ENCODE measurements at regions not wholly inside any gene's neighbourhood (a gene's known extent, or its start where the extent isn't known, plus 50 kb on each side); places are given as distances from the start of the nearest gene placed in this dataset.

DNA sequence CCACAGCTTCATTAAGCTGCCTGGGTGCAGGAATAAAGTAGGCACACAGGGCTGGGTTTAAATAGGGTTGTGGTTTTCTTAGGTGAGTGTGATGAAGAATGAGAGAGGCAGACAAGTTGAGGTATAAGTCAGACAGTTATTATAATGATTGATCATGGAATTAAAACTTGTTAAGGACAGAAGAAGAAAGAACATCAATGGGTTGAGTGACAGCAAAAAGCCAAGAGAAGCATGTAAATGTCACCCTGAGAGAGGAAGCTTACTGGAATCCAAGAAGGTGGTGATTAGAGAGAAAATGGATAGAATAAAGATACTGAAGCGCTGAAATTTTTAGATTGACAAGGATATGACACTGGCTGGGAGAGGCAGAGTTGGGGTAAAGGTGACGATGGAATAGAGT, 325.2 kb upstream of the SLITRK1 start:
- Histone ChIP-seq H3K27ac (ENCODE audit: insufficient read depth, low read length) (no peak overlapping the region), H2AFZ (ENCODE audit: low read length) (no peak overlapping the region), H3K36me3 (ENCODE audit: control insufficient read depth, insufficient read depth, low read length) (no peaks in the 10 kb centered on the region), H3K9ac (ENCODE audit: insufficient read depth, low read length) (no peak overlapping the region), H3K79me2 (ENCODE audit: control insufficient read depth, insufficient read depth, low read length) (no peaks in the 10 kb centered on the region), H3K4me1 (ENCODE audit: control insufficient read depth, extremely low read depth, insufficient read depth, low read length) (no peaks in the 10 kb centered on the region), H3K9me3 (ENCODE audit: control insufficient read depth, insufficient read depth, low read depth, low read length) (no peaks in the 10 kb centered on the region), H3K4me2 (ENCODE audit: extremely low read depth, insufficient read depth, low read length) (no peak overlapping the region), H3K27me3 (ENCODE audit: control insufficient read depth, insufficient read depth, low read length) (no peaks in the 10 kb centered on the region), H4K20me1 (ENCODE audit: control insufficient read depth, extremely low read depth, insufficient read depth, low read length) (no peaks in the 10 kb centered on the region), H3K4me3 (replicated peaks in 1 of 4; ENCODE audit: control extremely low read depth in 1 of 4, insufficient read depth in 1 of 4, low read depth in 3 of 4, low read length in 4 of 4) (no peak overlapping the region)
- DNase-seq (ENCODE audit: low read depth in 2 of 2) = no peak
- no peak for TF ChIP-seq EZH2 (IDR thresholded peaks at IDR 0.05; ENCODE audit: low read length, missing control alignments)
- TF ChIP-seq, protein P1, sequence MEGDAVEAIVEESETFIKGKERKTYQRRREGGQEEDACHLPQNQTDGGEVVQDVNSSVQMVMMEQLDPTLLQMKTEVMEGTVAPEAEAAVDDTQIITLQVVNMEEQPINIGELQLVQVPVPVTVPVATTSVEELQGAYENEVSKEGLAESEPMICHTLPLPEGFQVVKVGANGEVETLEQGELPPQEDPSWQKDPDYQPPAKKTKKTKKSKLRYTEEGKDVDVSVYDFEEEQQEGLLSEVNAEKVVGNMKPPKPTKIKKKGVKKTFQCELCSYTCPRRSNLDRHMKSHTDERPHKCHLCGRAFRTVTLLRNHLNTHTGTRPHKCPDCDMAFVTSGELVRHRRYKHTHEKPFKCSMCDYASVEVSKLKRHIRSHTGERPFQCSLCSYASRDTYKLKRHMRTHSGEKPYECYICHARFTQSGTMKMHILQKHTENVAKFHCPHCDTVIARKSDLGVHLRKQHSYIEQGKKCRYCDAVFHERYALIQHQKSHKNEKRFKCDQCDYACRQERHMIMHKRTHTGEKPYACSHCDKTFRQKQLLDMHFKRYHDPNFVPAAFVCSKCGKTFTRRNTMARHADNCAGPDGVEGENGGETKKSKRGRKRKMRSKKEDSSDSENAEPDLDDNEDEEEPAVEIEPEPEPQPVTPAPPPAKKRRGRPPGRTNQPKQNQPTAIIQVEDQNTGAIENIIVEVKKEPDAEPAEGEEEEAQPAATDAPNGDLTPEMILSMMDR (conservative IDR thresholded peaks at IDR 0.05 in 1 of 2, IDR thresholded peaks at IDR 0.05 in 1 of 2; ENCODE audit: low read depth in 1 of 2, low read length in 2 of 2) = no peak

DNA sequence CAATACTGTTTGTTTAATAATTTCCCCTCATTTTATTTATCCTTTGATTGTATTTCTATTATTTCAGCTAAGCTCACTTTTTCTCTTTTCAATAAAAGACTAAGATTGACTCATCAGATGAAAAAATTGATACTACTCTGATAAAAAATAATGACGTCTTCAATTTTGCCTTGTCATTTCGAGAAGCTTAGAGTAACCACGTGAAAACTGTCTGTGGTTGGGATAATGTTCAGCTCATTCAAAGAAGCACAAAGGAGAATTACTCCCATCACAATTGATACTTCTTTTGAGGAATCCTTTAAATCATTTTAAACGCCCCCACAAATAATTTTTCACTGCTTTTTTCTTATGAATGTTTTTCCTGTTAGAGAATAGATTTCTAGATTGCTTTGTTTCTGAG, 318.7 kb upstream of the SLITRK1 start:
- Histone ChIP-seq H3K4me3 (replicated peaks in 1 of 4; ENCODE audit: control extremely low read depth in 1 of 4, insufficient read depth in 1 of 4, low read depth in 3 of 4, low read length in 4 of 4) (no peak overlapping the region), H3K27me3 (ENCODE audit: control insufficient read depth, insufficient read depth, low read length) (no peaks in the 10 kb centered on the region), H3K4me2 (ENCODE audit: extremely low read depth, insufficient read depth, low read length) (no peak overlapping the region), H3K9ac (ENCODE audit: insufficient read depth, low read length) (no peak overlapping the region), H2AFZ (ENCODE audit: low read length) (no peak overlapping the region), H3K79me2 (ENCODE audit: control insufficient read depth, insufficient read depth, low read length) (no peaks in the 10 kb centered on the region), H3K27ac (ENCODE audit: insufficient read depth, low read length) (no peak overlapping the region), H3K9me3 (ENCODE audit: control insufficient read depth, insufficient read depth, low read depth, low read length) (no peaks in the 10 kb centered on the region), H4K20me1 (ENCODE audit: control insufficient read depth, extremely low read depth, insufficient read depth, low read length) (no peaks in the 10 kb centered on the region), H3K36me3 (ENCODE audit: control insufficient read depth, insufficient read depth, low read length) (no peaks in the 10 kb centered on the region), H3K4me1 (ENCODE audit: control insufficient read depth, extremely low read depth, insufficient read depth, low read length) (no peaks in the 10 kb centered on the region)
- TF ChIP-seq, protein P1 (conservative IDR thresholded peaks at IDR 0.05 in 1 of 2, IDR thresholded peaks at IDR 0.05 in 1 of 2; ENCODE audit: low read depth in 1 of 2, low read length in 2 of 2) = no peak
- no peak for TF ChIP-seq EZH2 (IDR thresholded peaks at IDR 0.05; ENCODE audit: low read length, missing control alignments)
- DNase-seq (ENCODE audit: low read depth in 2 of 2) = no peak

DNA sequence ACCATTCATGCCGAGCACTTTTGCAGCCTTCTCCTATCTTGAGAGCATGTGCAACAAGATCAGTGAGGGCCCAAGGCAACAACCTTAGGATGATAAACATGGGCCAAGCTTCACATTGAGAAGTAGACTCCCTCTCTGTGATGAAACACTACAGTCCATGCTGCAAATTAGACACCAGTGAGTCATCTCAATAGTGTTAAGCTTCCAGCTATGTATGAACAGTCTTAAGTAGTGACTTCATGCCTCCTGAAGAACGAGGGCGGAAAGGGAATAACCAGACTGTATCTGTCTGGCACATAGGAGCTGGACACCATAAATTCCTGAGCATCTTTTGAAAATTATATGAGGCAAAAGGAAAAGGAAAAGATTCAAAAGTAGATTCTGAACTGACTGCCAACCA, 309.9 kb upstream of the SLITRK1 start:
- no peak for TF ChIP-seq EZH2 (IDR thresholded peaks at IDR 0.05; ENCODE audit: low read length, missing control alignments)
- TF ChIP-seq, protein P1 (conservative IDR thresholded peaks at IDR 0.05 in 1 of 2, IDR thresholded peaks at IDR 0.05 in 1 of 2; ENCODE audit: low read depth in 1 of 2, low read length in 2 of 2) = no peak
- H3K27ac ChIP-seq (ENCODE audit: insufficient read depth, low read length) = no peak overlapping the region
- no peak overlapping the region for H3K4me3 ChIP-seq (replicated peaks in 1 of 4; ENCODE audit: control extremely low read depth in 1 of 4, insufficient read depth in 1 of 4, low read depth in 3 of 4, low read length in 4 of 4)
- no peaks in the 10 kb centered on the region for H3K79me2 ChIP-seq (ENCODE audit: control insufficient read depth, insufficient read depth, low read length)
- H2AFZ ChIP-seq (ENCODE audit: low read length) = no peak overlapping the region
- no peaks in the 10 kb centered on the region for H3K27me3 ChIP-seq (ENCODE audit: control insufficient read depth, insufficient read depth, low read length)
- H3K4me2 ChIP-seq (ENCODE audit: extremely low read depth, insufficient read depth, low read length) = no peak overlapping the region
- H4K20me1 ChIP-seq (ENCODE audit: control insufficient read depth, extremely low read depth, insufficient read depth, low read length) = no peaks in the 10 kb centered on the region
- peak; percentile 47 to 99 for DNase-seq (ENCODE audit: low read depth in 2 of 2)
- H3K9ac ChIP-seq (ENCODE audit: insufficient read depth, low read length) = no peak overlapping the region
- H3K9me3 ChIP-seq (ENCODE audit: control insufficient read depth, insufficient read depth, low read depth, low read length) = no peaks in the 10 kb centered on the region
- H3K36me3 ChIP-seq (ENCODE audit: control insufficient read depth, insufficient read depth, low read length) = no peaks in the 10 kb centered on the region
- H3K4me1 ChIP-seq (ENCODE audit: control insufficient read depth, extremely low read depth, insufficient read depth, low read length) = no peaks in the 10 kb centered on the region
